HepG2 (cell line): ENCODE measurements at regions not wholly inside any gene's neighbourhood (a gene's known extent, or its start where the extent isn't known, plus 50 kb on each side); places are given as distances from the start of the nearest gene placed in this dataset.

Experiments used
- HCFC1 ChIP-seq: fragments of 150-350 bp; IDR thresholded peaks from 2 replicates; pipeline ENCODE4 v1.6.1; 2014; ENCODE audit warnings: low read depth, low read length
- HDAC1 ChIP-seq: sonication (generic); formaldehyde crosslinking; IDR thresholded peaks from 2 replicates; pipeline ENCODE4 v1.5.1; 2020; ENCODE audit warnings: mild to moderate bottlenecking, missing genetic modification reagents
- IKZF1 ChIP-seq: fragments of 450-650 bp; IDR thresholded peaks from 2 replicates; pipeline ENCODE4 v1.7.1; 2016
- PPARG ChIP-seq: conservative IDR thresholded peaks from 2 replicates; pipeline ENCODE4 v1.6.1; 2016; ENCODE audit warnings: missing biosample characterization, missing genetic modification reagents
- SP5 ChIP-seq: IDR thresholded peaks from 2 replicates; pipeline ENCODE4 v1.6.1; 2016; ENCODE audit warnings: low read depth, borderline replicate concordance
- TRIM22 ChIP-seq: fragments of 450-650 bp; IDR thresholded peaks from 2 replicates; pipeline ENCODE4 v1.6.1; 2017
- ZBTB20 ChIP-seq: sonication (generic); formaldehyde crosslinking; IDR thresholded peaks from 2 replicates; pipeline ENCODE4 v1.8.1; 2023; ENCODE audit warnings: missing genetic modification reagents, low read depth, mild to moderate bottlenecking, borderline replicate concordance
- ZNF703 ChIP-seq: sonication (generic); formaldehyde crosslinking; IDR thresholded peaks from 2 replicates; pipeline ENCODE4 v1.5.1; 2020; ENCODE audit warnings: missing genetic modification reagents, mild to moderate bottlenecking, moderate library complexity, borderline replicate concordance
- TF ChIP-seq, protein P1 (sequence below): sonication (generic); formaldehyde crosslinking; IDR thresholded peaks from 2 replicates; pipeline ENCODE4 v1.9.0; 2021; ENCODE audit warnings: mild to moderate bottlenecking, missing genetic modification reagents

- TF ChIP-seq, protein P1, sequence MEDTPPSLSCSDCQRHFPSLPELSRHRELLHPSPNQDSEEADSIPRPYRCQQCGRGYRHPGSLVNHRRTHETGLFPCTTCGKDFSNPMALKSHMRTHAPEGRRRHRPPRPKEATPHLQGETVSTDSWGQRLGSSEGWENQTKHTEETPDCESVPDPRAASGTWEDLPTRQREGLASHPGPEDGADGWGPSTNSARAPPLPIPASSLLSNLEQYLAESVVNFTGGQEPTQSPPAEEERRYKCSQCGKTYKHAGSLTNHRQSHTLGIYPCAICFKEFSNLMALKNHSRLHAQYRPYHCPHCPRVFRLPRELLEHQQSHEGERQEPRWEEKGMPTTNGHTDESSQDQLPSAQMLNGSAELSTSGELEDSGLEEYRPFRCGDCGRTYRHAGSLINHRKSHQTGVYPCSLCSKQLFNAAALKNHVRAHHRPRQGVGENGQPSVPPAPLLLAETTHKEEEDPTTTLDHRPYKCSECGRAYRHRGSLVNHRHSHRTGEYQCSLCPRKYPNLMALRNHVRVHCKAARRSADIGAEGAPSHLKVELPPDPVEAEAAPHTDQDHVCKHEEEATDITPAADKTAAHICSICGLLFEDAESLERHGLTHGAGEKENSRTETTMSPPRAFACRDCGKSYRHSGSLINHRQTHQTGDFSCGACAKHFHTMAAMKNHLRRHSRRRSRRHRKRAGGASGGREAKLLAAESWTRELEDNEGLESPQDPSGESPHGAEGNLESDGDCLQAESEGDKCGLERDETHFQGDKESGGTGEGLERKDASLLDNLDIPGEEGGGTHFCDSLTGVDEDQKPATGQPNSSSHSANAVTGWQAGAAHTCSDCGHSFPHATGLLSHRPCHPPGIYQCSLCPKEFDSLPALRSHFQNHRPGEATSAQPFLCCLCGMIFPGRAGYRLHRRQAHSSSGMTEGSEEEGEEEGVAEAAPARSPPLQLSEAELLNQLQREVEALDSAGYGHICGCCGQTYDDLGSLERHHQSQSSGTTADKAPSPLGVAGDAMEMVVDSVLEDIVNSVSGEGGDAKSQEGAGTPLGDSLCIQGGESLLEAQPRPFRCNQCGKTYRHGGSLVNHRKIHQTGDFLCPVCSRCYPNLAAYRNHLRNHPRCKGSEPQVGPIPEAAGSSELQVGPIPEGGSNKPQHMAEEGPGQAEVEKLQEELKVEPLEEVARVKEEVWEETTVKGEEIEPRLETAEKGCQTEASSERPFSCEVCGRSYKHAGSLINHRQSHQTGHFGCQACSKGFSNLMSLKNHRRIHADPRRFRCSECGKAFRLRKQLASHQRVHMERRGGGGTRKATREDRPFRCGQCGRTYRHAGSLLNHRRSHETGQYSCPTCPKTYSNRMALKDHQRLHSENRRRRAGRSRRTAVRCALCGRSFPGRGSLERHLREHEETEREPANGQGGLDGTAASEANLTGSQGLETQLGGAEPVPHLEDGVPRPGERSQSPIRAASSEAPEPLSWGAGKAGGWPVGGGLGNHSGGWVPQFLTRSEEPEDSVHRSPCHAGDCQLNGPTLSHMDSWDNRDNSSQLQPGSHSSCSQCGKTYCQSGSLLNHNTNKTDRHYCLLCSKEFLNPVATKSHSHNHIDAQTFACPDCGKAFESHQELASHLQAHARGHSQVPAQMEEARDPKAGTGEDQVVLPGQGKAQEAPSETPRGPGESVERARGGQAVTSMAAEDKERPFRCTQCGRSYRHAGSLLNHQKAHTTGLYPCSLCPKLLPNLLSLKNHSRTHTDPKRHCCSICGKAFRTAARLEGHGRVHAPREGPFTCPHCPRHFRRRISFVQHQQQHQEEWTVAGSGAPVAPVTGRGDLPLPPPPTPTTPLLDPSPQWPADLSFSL (CRISPR knock-in tag): no peak
- TF ChIP-seq PPARG (CRISPR knock-in tag) (no peak), SP5 (CRISPR knock-in tag) (no peak), IKZF1 (no peak), HDAC1 (CRISPR knock-in tag) (no peak), TRIM22 (no peak), ZBTB20 (CRISPR knock-in tag) (no peak), ZNF703 (CRISPR knock-in tag) (no peak), HCFC1 (no peak)
Measured at GRCh38 chr7:56188823-56189346, 72.7 kb upstream of the NUPR2 start (continued).
